Lung (tissue), 11 donors: ENCODE measurements at regions not wholly inside any gene's neighbourhood (a gene's known extent, or its start where the extent isn't known, plus 50 kb on each side); places are given as distances from the start of the nearest gene placed in this dataset.
A peak's percentile ranks its signal among the peaks of the same experiment; 100 is the strongest.
"Not testable (repeated sequence)": the region's sequence is repeated elsewhere in the genome, so short reads cannot be mapped to it uniquely, and the experiment has no call there.

Experiments
- ATAC-seq: fragments of 200-7000 bp; cut with Tn5 transposase; one replicate; pipeline ENCODE4 v1.9.1; 2020; ENCODE audit warnings: moderate number of reproducible peaks; ENCODE audit not compliant: insufficient read depth, low FRiP score
- DNase-seq, 3 donors: peaks; one replicate each; pipeline ENCODE4 v3.0.0-alpha.2; 2013 to 2017
- H3K27ac ChIP-seq, 2 donors: one replicate each; pipeline ENCODE4 v1.5.1; 2013; ENCODE audit warnings: mild to moderate bottlenecking in 2 of 2, moderate library complexity in 2 of 2, control low read depth in 1 of 2, inconsistent platforms in 1 of 2, low read depth in 1 of 2, low read length in 1 of 2
- H3K27me3 ChIP-seq, 3 donors: one replicate each; pipeline ENCODE4 v1.5.1; 2013; ENCODE audit warnings: low read length in 2 of 3; ENCODE audit not compliant: control insufficient read depth in 3 of 3, insufficient read depth in 3 of 3
- H3K36me3 ChIP-seq, 4 donors: one replicate each; pipeline ENCODE4 v1.5.1; 2013; ENCODE audit warnings: low read length in 4 of 4, mild to moderate bottlenecking in 1 of 4, moderate library complexity in 1 of 4; ENCODE audit not compliant: control insufficient read depth in 4 of 4, insufficient read depth in 4 of 4
- H3K4me1 ChIP-seq, 5 donors: one replicate each; pipeline ENCODE4 v1.5.1; 2013; ENCODE audit warnings: low read length in 5 of 5, mild to moderate bottlenecking in 2 of 5, moderate library complexity in 1 of 5; ENCODE audit not compliant: control insufficient read depth in 5 of 5, insufficient read depth in 5 of 5
- H3K4me3 ChIP-seq: one replicate; pipeline ENCODE4 v1.5.1; 2013; ENCODE audit warnings: mild to moderate bottlenecking, control low read depth, moderate library complexity
- H3K9ac ChIP-seq, 2 donors: one replicate each; pipeline ENCODE4 v1.5.1; 2013; ENCODE audit warnings: low read length in 2 of 2, control low read depth in 1 of 2; ENCODE audit not compliant: insufficient read depth in 1 of 2
- H3K9me3 ChIP-seq, 4 donors: one replicate each; pipeline ENCODE4 v1.5.1; 2013; ENCODE audit warnings: low read length in 3 of 4, mild to moderate bottlenecking in 1 of 4, moderate library complexity in 1 of 4; ENCODE audit not compliant: control insufficient read depth in 4 of 4, insufficient read depth in 3 of 4
- WGBS, 2 donors: extraction: QIAGEN DNeasy Blood & Tissue Kit; methylation state at CpG; one replicate each; pipeline ENCODE4 v1.1.7; 2013; 5-methylcytosine and 5-hydroxymethylcytosine counted together
- TF ChIP-seq, protein P1 (sequence below): IDR thresholded peaks from 2 replicates; pipeline ENCODE4 v1.5.1; 2012; ENCODE audit warnings: mild to moderate bottlenecking; ENCODE audit errors: control extremely low read depth, extremely low read depth
- donor health status: control.
- donor health status: control.
- donor health status: Bipolar disorder and iron deficiency.
- donor health status: healthy.
- donor health status: DM: yes; HTN: yes; CAD: no.

DNA sequence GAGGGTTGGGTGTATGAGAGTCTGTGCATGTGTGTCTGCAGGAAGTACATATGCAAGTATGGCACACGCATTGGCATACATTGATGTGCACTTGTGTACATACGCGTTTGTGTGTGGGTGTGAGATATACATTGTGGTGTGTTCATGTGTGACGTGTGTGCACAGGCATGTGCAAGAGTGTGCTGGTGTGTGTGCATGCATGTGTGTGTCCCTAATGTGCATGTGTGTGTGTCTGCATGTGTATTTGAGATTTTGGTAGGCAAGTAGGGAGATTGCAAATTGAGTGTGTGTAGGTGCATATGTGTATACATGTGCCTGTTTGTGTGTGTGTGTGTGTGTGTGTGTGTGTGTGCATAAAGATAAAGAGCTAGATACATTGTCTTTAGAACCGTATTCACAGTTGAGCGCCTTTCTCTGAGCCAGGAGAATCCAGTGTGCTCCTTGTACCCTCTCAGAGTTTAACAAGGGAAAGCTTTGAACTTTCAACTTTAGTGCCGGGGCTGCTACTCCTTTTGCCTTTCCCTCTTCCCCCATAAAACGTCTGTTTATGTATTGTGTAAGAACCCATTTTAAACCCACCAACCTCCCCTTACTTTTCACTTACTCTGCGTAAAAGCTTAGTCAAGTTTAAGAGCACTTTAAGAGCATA lies 152.4 kb upstream of the CHL1 start:
- WGBS, 2 donors = 70 to 72% methylated on average over 9 of the region's 9 CpGs
- ATAC-seq (no peak), DNase-seq (no peak)
- H3K4me3 ChIP-seq = no peak overlapping the region
- H3K4me1 ChIP-seq = peaks cover 0 to 5% (median 0%) of the 10 kb centered on the region in 5 donors
- H3K27ac ChIP-seq = no peak overlapping the region
- peaks cover 0 to 2% (median 0%) of the 10 kb centered on the region in 3 donors for H3K27me3 ChIP-seq
- no peaks in the 10 kb centered on the region for H3K9me3 ChIP-seq
- TF ChIP-seq, protein P1, sequence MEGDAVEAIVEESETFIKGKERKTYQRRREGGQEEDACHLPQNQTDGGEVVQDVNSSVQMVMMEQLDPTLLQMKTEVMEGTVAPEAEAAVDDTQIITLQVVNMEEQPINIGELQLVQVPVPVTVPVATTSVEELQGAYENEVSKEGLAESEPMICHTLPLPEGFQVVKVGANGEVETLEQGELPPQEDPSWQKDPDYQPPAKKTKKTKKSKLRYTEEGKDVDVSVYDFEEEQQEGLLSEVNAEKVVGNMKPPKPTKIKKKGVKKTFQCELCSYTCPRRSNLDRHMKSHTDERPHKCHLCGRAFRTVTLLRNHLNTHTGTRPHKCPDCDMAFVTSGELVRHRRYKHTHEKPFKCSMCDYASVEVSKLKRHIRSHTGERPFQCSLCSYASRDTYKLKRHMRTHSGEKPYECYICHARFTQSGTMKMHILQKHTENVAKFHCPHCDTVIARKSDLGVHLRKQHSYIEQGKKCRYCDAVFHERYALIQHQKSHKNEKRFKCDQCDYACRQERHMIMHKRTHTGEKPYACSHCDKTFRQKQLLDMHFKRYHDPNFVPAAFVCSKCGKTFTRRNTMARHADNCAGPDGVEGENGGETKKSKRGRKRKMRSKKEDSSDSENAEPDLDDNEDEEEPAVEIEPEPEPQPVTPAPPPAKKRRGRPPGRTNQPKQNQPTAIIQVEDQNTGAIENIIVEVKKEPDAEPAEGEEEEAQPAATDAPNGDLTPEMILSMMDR = no peak
- H3K9ac ChIP-seq = no peak overlapping the region
- no peaks in the 10 kb centered on the region for H3K36me3 ChIP-seq

DNA sequence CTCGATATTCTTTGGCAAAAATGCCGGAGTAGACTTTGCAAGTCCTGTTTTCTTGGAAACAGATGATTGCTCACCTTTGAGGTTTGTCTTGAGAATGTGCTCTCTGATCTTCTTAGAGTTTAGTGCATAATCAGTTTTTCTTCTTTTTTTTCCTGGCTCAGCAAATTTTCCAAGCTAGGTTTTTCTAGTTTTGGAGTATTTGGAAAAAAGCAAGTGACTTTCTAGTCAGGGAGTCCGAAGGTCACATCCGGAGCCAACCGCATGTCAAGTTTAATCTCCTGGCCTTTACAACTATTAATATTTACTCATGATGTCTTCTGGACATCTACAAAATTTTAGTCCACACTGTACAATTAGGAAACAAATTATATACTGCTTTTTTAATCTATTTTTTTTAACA lies 151.6 kb upstream of the CHL1 start:
- H3K27me3 ChIP-seq, DNase-seq, H3K4me1 ChIP-seq, H3K4me3 ChIP-seq, ATAC-seq, H3K36me3 ChIP-seq, H3K9ac ChIP-seq, H3K27ac ChIP-seq, H3K9me3 ChIP-seq: not testable (repeated sequence)
- 91% methylated on average over 5 of the region's 5 CpGs for WGBS, 2 donors

DNA sequence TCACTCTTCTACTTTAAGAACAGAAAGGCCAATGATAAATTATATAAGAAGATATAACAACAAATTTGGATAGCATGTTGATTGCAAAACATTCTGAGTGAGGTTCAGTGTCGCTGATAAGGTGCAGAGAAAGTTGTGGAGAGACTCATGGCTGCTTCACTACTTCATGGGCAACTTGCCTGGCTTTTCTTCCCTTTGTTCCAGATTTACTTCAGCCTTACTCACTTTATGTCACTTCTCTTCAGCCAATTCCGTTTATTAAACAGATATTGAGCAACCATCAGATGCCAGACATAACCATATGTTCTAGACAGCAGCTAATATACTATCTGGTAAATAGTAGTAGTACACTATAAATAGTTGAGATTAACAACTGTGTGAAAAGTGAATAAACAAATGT lies 150.0 kb upstream of the CHL1 start:
- no peaks in the 10 kb centered on the region for H3K9me3 ChIP-seq
- H3K9ac ChIP-seq = no peak overlapping the region
- 56 to 80% methylated on average over 2 of the region's 2 CpGs for WGBS, 2 donors
- H3K27ac ChIP-seq = no peak overlapping the region
- TF ChIP-seq, protein P1 = no peak
- DNase-seq (peak; percentile 15 to 89 (median 83)), ATAC-seq (no peak)
- peaks cover 0 to 5% (median 0%) of the 10 kb centered on the region in 5 donors for H3K4me1 ChIP-seq
- peaks cover 0 to 2% (median 0%) of the 10 kb centered on the region in 3 donors for H3K27me3 ChIP-seq
- H3K4me3 ChIP-seq = no peak overlapping the region
- H3K36me3 ChIP-seq = no peaks in the 10 kb centered on the region

DNA sequence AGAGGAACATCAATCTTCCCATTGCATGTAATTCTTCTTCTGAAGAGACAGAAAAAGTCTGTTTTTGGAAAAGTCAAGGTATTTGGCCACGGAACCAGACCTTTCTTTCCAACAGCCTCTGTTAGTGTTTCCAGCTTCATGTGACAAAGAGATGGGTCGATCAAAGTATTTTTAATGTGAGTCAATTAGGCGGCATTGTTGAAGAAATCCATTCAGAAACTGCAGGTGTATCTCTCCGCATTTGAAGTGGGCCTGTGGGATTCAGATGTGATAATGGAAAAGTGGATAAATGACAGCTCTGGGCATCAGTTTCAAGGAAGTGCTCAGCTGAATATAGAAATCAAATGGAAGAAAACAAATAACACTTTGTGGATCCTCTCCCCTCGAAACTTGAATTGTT lies 143.1 kb upstream of the CHL1 start:
- DNase-seq, ATAC-seq: not testable (repeated sequence)
- WGBS, 2 donors = 84% methylated on average over 5 of the region's 5 CpGs

More for the DNA sequence above, 143.1 kb upstream of the CHL1 start:
- H3K27ac ChIP-seq, H3K9ac ChIP-seq, H3K4me1 ChIP-seq, H3K36me3 ChIP-seq, H3K27me3 ChIP-seq, H3K4me3 ChIP-seq, H3K9me3 ChIP-seq: not testable (repeated sequence)
